Vagina (tissue), 2 donors: ENCODE measurements at regions not wholly inside any gene's neighbourhood (a gene's known extent, or its start where the extent isn't known, plus 50 kb on each side); places are given as distances from the start of the nearest gene placed in this dataset.

Experiments used
- CTCF ChIP-seq, 3 experiments: fragments of 450-650 bp in 2 of 3; fragments of 200-600 bp in 1 of 3; sonication (generic) in 1 of 3; IDR thresholded peaks; one replicate each; pipeline ENCODE4 v1.5.1; 2017 to 2019; ENCODE audit warnings: antibody characterized with exemption in 3 of 3, mild to moderate bottlenecking in 2 of 3, moderate library complexity in 2 of 3
- POLR2AphosphoS5 ChIP-seq, 2 donors: sonication (generic); formaldehyde crosslinking; IDR thresholded peaks; one replicate each; pipeline ENCODE4 v1.9.0; 2017; ENCODE audit warnings: antibody characterized with exemption in 2 of 2, mild to moderate bottlenecking in 2 of 2, low read depth in 1 of 2; ENCODE audit not compliant: insufficient read depth in 1 of 2

GRCh38 chr1:170254371-170254770 lies 108.6 kb downstream of the NTMT2 start:
- TF ChIP-seq CTCF (IDR thresholded peaks at IDR 0.05) = no peak
- no peak for TF ChIP-seq POLR2AphosphoS5 (IDR thresholded peaks at IDR 0.05; ENCODE audit: insufficient read depth in 1 of 2, low read depth in 1 of 2)
